ENCODE measurements at regions not wholly inside any gene's neighbourhood (a gene's known extent, or its start where the extent isn't known, plus 50 kb on each side); places are given as distances from the start of the nearest gene placed in this dataset.

DNA sequence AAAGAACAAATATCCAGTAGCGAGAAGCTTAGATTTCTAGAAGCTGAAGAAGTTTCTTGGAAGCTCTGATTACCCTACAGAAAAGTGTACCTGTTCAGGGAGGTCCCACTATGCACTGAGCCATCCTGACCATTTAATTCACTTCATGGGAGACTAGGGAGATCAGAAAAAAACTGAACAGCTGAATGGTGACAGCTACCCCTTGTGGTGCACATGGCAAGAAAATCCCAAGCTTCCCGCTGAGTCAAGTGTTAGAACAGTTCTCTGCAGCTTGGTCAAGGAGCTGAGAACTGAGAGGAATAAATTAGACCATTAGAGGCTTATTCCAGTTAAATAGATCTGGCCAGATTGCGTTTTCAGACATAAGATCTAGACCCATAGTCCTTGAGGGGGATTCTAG lies 197.2 kb upstream of the VEPH1 start:
- Histone ChIP-seq H3K79me2 (ENCODE audit: control insufficient read depth, low read length) (no peaks in the 10 kb centered on the region), H3K4me2 (ENCODE audit: low read length) (no peak overlapping the region), H3K4me3 (ENCODE audit: low read length) (no peak overlapping the region), H3K4me1 (ENCODE audit: control insufficient read depth, low read length) (no peaks in the 10 kb centered on the region), H3F3A (ENCODE audit: control insufficient read depth, insufficient read depth) (no peaks in the 10 kb centered on the region), H3K27ac (ENCODE audit: low read depth, low read length) (no peak overlapping the region), H3K9me3 (ENCODE audit: control insufficient read depth, insufficient read depth, low read length) (no peaks in the 10 kb centered on the region), H3K36me3 (ENCODE audit: control insufficient read depth, low read length) (no peaks in the 10 kb centered on the region), H4K20me1 (ENCODE audit: control insufficient read depth, insufficient read depth, low read depth, low read length) (no peaks in the 10 kb centered on the region), H3K27me3 (ENCODE audit: control insufficient read depth, low read length) (no peaks in the 10 kb centered on the region), H3K9me2 (replicated peaks; ENCODE audit: control insufficient read depth, low read length) (no peaks in the 10 kb centered on the region)
- TF ChIP-seq EZH2phosphoT487 (IDR thresholded peaks at IDR 0.05; ENCODE audit: borderline replicate concordance, low read length) = no peak
- TF ChIP-seq, protein P1, sequence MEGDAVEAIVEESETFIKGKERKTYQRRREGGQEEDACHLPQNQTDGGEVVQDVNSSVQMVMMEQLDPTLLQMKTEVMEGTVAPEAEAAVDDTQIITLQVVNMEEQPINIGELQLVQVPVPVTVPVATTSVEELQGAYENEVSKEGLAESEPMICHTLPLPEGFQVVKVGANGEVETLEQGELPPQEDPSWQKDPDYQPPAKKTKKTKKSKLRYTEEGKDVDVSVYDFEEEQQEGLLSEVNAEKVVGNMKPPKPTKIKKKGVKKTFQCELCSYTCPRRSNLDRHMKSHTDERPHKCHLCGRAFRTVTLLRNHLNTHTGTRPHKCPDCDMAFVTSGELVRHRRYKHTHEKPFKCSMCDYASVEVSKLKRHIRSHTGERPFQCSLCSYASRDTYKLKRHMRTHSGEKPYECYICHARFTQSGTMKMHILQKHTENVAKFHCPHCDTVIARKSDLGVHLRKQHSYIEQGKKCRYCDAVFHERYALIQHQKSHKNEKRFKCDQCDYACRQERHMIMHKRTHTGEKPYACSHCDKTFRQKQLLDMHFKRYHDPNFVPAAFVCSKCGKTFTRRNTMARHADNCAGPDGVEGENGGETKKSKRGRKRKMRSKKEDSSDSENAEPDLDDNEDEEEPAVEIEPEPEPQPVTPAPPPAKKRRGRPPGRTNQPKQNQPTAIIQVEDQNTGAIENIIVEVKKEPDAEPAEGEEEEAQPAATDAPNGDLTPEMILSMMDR (IDR thresholded peaks at IDR 0.05; ENCODE audit: low read depth, low read length, poor library complexity, severe bottlenecking) = no peak

DNA sequence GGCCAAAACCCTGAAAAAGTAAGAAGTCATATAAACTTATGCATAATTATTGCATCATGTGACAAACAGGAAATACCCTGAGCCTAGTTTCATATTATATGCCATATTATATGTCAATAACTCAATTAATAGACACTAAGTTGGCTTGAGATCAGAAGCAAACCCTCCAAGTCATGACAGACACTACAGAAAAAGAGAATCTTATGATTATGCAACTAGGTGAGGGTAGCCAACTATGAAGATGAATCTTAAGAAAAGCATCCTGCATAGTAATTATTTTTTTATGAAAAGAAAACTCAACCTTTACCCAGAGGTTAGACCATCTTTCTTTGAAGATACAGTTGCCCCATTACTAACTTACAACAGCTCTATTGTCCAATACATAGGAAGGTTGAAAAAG lies 192.4 kb upstream of the VEPH1 start:
- Histone ChIP-seq H3K4me1 (ENCODE audit: control insufficient read depth, low read length) (no peaks in the 10 kb centered on the region), H3K36me3 (ENCODE audit: control insufficient read depth, low read length) (no peaks in the 10 kb centered on the region), H3K9me3 (ENCODE audit: control insufficient read depth, insufficient read depth, low read length) (no peaks in the 10 kb centered on the region), H4K20me1 (ENCODE audit: control insufficient read depth, insufficient read depth, low read depth, low read length) (no peaks in the 10 kb centered on the region), H3K9me2 (replicated peaks; ENCODE audit: control insufficient read depth, low read length) (no peaks in the 10 kb centered on the region), H3F3A (ENCODE audit: control insufficient read depth, insufficient read depth) (no peaks in the 10 kb centered on the region), H3K4me3 (ENCODE audit: low read length) (no peak overlapping the region), H3K4me2 (ENCODE audit: low read length) (no peak overlapping the region), H3K27ac (ENCODE audit: low read depth, low read length) (no peak overlapping the region), H3K79me2 (ENCODE audit: control insufficient read depth, low read length) (no peaks in the 10 kb centered on the region), H3K27me3 (ENCODE audit: control insufficient read depth, low read length) (no peaks in the 10 kb centered on the region)
- TF ChIP-seq, protein P1 (IDR thresholded peaks at IDR 0.05; ENCODE audit: low read depth, low read length, poor library complexity, severe bottlenecking) = no peak

DNA sequence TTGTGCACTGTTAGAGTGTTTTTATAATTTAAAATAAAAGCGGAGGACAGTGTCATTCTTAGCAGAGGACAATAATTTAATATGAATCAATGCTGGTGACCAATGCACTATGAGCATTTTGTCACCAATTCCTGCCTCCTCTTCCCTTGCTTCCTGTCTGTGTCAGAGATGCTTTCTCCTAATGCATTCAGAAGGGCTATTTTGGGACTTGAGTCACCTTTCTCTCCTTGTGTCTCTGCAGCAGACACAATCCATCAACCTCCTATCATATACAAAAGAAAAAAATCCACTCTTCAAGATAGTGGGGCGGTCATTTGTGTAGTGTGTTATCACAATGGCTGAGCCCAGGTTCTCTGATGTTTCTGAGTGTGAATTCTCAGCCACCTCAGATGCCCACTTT lies 191.9 kb upstream of the VEPH1 start:
- no peaks in the 10 kb centered on the region for H3F3A ChIP-seq (ENCODE audit: control insufficient read depth, insufficient read depth)
- H3K27me3 ChIP-seq (ENCODE audit: control insufficient read depth, low read length) = no peaks in the 10 kb centered on the region
- no peak overlapping the region for H3K4me2 ChIP-seq (ENCODE audit: low read length)
- no peak overlapping the region for H3K4me3 ChIP-seq (ENCODE audit: low read length)
- H3K4me1 ChIP-seq (ENCODE audit: control insufficient read depth, low read length) = no peaks in the 10 kb centered on the region
- H3K36me3 ChIP-seq (ENCODE audit: control insufficient read depth, low read length) = no peaks in the 10 kb centered on the region
- no peaks in the 10 kb centered on the region for H3K79me2 ChIP-seq (ENCODE audit: control insufficient read depth, low read length)
- H4K20me1 ChIP-seq (ENCODE audit: control insufficient read depth, insufficient read depth, low read depth, low read length) = no peaks in the 10 kb centered on the region
- H3K9me2 ChIP-seq (replicated peaks; ENCODE audit: control insufficient read depth, low read length) = no peaks in the 10 kb centered on the region
- H3K27ac ChIP-seq (ENCODE audit: low read depth, low read length) = no peak overlapping the region
- no peak for TF ChIP-seq EZH2phosphoT487 (IDR thresholded peaks at IDR 0.05; ENCODE audit: borderline replicate concordance, low read length)
- TF ChIP-seq, protein P1 (IDR thresholded peaks at IDR 0.05; ENCODE audit: low read depth, low read length, poor library complexity, severe bottlenecking) = no peak
- no peaks in the 10 kb centered on the region for H3K9me3 ChIP-seq (ENCODE audit: control insufficient read depth, insufficient read depth, low read length)

DNA sequence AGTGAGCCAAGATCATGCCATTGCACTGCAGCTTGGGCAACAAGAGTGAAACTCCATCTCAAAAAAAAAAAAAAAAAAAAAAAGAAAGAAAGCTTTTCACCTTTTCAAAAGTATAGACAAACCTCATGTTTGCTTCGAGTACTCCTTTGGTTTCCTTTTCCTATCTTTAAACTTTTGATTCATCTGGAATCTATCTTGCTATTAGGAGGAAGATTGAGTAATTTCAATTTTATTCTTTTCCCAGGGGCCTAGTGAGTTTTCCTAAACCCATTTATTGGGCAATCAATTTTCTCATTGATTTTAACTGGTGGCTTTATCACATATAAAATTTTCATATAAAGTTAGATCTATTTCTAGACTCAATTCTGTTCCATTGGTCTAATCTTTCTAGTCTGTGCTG lies 190.5 kb upstream of the VEPH1 start:
- Histone ChIP-seq H3K4me2 (ENCODE audit: low read length) (no peak overlapping the region), H3K27ac (ENCODE audit: low read depth, low read length) (no peak overlapping the region), H3K9me3 (ENCODE audit: control insufficient read depth, insufficient read depth, low read length) (no peaks in the 10 kb centered on the region), H3K79me2 (ENCODE audit: control insufficient read depth, low read length) (no peaks in the 10 kb centered on the region), H3K36me3 (ENCODE audit: control insufficient read depth, low read length) (no peaks in the 10 kb centered on the region), H3K27me3 (ENCODE audit: control insufficient read depth, low read length) (no peaks in the 10 kb centered on the region), H4K20me1 (ENCODE audit: control insufficient read depth, insufficient read depth, low read depth, low read length) (no peaks in the 10 kb centered on the region), H3K4me1 (ENCODE audit: control insufficient read depth, low read length) (no peaks in the 10 kb centered on the region), H3K9me2 (replicated peaks; ENCODE audit: control insufficient read depth, low read length) (no peaks in the 10 kb centered on the region), H3F3A (ENCODE audit: control insufficient read depth, insufficient read depth) (no peaks in the 10 kb centered on the region), H3K4me3 (ENCODE audit: low read length) (no peak overlapping the region)
- TF ChIP-seq, protein P1 (IDR thresholded peaks at IDR 0.05; ENCODE audit: low read depth, low read length, poor library complexity, severe bottlenecking) = no peak
- no peak for TF ChIP-seq EZH2phosphoT487 (IDR thresholded peaks at IDR 0.05; ENCODE audit: borderline replicate concordance, low read length)
